SIG-M5 (cell line): ENCODE measurements at regions not wholly inside any gene's neighbourhood (a gene's known extent, or its start where the extent isn't known, plus 50 kb on each side); places are given as distances from the start of the nearest gene placed in this dataset.
"Not testable (repeated sequence)": the region's sequence is repeated elsewhere in the genome, so short reads cannot be mapped to it uniquely, and the experiment has no call there.

Source experiments
- DNase-seq: peaks from one replicate; lab custom pipeline; 2025; lab: John Stamatoyannopoulos, UW

DNA sequence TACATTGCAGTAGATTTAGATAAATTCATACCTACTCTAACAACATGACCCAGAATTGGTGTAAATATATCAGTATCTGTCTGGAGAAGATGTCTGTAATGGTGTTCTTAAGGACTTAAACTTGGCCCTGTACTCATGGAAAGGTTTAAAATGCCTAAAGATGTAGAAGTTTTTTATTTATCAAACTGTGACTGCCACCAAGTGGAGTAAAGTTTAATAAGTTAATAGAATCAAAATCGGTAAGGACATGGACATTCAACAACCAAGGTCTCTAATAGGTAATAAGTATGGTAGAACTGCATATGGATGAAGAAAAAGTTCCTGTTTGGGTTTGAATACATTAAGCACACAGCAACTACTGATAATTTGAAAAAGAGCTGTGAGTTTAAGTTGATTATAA lies 474.0 kb upstream of the NDST3 start:
- no peak for DNase-seq

DNA sequence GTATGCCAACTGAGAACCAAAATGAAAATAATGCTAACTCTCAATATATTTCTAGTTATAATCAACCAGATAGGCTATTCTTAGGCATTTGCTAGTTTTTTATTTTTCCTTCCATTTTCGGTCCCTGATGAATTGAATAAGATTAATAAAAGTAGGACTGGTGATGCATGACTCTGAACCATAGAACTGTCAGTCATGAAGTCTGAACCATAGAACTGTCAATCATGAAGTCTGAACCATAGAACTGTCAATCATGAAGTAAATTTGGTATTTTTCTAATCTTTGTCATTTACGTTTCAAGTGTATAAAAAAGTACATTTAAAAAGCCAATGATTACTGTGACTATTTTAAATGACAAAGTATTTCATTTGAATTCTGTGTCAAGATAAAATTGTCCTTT lies 460.2 kb upstream of the NDST3 start:
- DNase-seq, result no peak

DNA sequence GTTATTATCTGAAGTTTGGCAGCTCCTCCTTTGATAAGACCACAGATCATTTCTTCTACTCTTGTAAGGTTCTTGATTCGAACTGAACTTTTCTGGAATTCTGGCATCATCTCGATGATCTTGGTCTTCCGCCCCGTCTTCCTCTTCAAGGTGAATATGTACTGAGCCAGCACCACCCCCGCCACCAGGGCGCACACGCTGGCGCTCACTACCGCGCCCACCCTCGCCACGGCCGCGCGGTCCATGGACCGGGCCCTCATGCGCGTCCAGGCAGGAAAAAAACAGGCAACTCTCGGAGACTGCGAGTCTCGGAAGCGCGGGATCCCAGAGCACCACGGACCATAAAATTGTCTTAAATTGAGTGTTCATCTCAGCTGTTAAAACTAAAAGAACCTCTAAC lies 458.4 kb upstream of the NDST3 start:
- no peak for DNase-seq

DNA sequence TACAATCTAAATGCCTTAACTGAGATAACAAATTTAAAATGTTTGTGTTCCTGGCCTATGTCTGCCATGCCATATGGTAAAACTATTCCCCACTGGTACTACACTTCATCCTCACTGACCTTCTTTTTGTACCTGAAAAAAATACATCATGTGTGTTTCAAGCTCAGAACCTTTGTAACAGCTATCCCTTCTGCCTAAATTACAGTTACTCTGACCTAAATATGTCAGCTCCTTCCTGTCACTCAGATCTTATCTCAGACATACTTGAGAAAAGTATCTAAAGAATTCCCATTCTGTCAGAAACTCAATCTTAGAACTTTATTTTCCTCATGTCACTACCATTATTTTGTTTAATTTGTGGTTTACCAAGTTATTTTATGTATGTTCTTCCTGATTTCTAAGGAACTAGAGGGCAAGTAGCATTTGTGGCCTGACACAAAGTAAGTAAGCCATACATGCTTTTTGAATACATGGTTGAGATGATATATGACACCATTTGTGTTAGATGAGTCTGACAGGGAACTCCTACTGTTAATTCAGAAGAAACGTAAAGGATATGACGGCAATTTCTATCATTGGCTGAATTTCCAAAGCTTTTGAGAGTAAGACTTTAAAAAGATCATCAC lies 456.5 kb upstream of the NDST3 start:
- DNase-seq, result no peak

DNA sequence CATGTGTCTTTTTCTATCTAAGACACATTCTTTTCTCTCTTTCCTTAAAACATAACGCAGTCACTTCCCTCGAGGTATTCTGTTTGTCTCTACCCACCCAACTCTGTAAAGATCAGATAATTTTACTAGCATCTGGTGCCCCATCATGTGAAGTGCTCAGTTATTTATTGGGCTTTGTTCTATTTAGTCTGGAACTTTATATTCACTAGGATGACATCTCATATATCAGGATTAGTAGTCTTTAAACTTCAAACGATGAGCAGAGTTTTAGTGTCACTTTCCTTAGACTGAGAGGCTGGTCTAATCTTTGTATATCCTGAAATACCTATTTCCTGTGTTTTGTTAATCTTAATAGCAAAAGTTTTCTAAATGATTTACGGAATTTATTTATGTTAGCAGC lies 445.5 kb upstream of the NDST3 start:
- DNase-seq, result no peak

DNA sequence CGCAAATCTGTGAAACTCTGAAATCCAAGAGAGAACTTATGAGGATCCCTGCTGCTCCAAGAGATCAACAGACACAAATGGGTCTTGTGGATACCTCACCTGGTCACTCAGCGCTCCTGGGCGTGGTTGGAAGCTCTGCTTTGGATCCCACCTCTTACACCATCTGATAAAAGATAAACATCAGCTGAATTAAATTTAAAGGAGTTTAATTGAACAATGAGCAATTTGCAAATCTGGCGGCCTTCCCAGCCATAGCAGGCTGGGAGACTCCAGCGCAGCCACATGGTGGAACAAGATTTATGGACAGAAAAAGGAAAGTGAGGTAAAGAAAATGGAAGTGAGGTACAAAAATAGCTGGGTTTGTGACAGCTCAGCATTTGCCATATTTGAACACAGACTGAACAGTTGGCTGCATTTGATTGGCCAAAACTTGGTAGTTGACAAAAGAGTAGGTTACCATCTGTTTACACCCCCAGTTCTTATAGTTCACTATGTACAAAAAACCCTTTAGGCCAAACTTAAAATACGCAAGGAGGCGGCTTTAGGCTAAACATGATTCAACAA lies 437.3 kb upstream of the NDST3 start:
- no peak for DNase-seq

DNA sequence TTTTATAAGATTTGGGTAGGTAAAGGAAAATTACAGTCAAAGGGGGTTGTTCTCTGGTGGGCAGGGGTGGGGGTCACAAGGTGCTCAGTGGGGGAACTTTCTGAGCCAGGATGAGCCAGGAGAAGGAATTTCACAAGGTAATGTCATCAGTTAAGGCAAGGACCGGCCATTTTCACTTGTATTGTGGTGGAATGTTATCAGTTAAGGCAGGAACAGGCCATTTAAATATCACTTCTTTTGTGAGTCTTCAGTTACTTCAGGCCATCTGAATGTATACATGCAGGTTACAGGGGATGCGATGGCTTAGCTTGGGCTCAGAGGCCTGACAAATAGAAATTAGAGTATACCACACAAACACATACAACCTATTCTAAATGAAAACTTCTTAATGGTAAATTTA lies 434.9 kb upstream of the NDST3 start:
- not testable (repeated sequence) for DNase-seq

DNA sequence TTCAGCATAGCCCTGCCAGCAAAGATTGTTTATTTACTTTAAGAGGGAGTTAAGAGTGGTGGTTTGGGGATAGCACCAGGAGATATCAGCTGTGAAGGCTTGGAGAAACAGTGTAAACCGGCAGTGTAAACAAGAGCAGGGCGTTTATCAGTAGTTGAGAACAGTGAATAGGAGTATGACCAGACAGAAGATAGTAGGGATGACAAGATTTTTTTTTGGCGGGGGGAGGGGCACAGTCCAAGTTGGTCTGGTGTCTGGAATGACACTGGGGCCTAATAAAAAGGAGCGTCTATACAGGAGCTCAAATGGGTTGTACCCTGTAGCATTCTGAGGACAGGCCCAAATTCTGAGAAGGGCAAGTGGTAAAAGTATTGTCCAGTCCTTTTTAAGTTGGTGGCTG lies 433.4 kb upstream of the NDST3 start:
- DNase-seq, result not testable (repeated sequence)

DNA sequence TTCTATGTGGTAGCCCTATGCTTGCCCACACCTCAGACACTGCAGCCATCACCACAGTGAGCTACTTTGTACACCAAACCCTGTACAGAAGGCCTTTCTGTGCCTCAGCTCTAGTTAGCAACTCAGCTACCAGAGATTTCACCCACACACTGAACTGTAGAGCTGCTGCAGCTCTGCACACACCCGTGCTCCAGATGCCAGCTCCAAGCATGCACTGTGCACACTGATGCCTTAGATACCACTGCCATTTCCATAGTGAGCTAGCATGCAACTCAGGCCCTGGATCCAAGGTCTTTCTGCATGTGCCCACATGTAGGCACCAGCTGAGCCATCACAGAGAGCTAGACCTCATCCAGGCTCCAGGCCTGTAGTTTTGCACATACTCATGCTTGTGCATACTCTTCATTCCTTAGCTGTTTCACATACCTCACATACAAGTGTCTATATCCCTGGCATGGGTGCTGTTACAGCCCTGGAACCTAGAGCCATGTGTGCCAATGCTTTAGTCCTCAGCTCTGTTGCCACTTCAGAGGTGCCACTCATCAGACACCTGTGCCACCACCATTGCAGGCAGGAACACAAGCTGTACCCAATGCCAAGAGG lies 423.5 kb upstream of the NDST3 start:
- DNase-seq, result no peak

DNA sequence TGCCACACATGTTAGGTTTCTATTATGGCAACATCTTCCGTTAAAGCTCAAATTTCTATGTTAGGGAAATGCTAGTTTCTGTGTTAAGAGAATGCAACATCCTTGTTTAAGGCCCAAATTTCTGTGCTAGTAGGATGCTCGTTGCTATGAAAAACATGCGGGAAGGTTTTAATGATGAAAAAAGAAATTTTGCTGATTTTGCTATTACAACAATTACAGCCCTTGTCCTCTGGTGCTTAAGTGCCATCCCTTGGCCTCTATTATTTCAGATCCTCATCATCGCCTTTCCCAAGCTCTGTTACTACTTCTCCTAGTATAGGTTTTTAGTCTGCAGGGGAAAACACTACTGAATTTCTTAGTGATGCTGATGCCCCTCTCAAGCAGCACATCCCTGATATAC lies 412.6 kb upstream of the NDST3 start:
- DNase-seq, result no peak

DNA sequence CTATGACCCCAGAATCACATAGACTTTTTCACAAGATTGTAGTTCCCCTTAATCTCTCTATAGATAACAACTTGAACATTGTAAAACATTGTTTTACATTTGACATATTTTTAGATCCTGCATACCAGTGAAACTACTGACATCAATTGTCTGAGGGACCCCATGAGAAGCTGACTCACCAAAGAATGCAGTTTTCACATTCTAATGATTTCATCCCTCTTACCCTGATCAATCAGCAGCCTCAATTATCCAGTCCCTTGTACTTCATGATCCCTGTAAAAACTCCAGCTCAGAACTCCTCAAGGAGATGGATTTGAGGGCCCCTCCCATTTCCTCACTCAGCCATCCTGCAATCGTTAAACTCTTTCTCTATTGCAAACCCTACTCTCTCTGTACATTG lies 411.0 kb upstream of the NDST3 start:
- no peak for DNase-seq

DNA sequence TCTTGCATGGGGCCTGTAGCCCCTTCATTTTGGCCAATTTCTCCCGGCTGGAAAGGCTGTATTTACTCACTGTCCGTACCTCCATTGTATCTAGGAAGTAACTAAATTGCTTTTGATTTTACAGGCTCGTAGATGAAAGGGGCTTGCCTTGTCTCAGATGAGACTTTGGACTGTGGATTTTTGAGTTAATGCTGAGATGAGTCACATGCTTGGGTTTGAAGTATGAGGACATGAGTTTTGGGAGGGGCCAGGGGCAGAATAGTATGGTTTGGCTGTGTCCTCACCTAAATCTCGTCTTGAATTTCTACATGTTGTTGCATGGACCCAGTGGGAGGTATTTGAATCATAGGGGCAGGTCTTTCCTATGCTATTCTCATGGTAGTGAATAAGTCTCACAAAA lies 407.6 kb upstream of the NDST3 start:
- DNase-seq, result no peak

DNA sequence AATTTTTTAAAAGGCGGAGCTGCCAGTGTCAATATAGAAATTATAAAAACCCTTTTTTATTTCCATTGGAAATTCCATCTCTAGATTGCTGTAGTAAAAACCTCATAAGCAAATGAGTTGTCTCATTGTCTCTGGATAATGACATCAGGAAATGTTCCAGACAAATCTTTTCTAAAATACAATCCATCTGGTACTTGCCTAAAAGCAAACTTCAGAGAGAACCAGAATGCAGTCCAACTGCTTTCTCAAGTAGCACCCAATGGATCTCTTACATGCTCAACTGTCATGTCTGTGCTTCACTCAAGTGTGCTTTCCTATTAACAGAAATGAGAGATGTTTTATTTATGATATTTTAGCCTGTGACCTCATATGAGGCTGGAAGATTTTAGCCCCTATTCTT lies 399.6 kb upstream of the NDST3 start:
- no peak for DNase-seq

DNA sequence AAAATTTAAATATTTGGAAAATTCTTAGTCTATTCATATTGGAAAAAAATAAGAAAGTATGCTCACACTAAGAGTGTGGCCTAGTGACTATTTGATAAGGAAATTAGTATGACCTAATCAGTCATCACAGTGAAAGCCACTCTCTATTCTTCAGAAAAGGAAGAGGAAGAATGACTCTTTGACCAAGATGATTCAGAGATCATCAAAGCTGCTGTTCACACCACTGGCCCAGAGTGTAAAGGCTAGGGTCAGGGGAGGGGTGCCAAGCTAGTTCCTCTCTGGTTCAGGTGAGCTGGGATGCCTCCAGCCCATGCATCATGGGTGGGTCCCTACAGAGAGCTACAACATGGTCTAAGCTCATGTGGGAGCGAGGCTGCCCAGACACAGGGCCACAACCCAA lies 396.9 kb upstream of the NDST3 start:
- no peak for DNase-seq

DNA sequence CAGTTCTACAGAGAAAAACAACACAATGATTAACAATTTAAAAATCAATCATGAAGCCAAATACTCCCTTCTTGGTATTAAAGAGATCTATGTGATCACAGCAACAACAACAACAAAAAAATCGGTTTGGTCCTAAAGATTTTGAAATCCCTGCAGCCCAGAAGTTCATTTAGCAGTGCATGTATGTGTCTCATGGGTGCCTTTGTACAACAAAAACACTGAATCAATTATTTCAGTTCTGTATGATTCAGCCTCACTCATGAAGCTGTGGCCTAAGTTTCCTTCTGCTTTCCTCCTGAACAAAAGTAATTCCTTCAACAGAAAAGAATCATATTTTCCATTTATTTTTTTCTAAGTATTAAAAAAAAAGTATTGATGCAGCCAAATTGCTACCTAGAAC lies 393.4 kb upstream of the NDST3 start:
- DNase-seq, result no peak

DNA sequence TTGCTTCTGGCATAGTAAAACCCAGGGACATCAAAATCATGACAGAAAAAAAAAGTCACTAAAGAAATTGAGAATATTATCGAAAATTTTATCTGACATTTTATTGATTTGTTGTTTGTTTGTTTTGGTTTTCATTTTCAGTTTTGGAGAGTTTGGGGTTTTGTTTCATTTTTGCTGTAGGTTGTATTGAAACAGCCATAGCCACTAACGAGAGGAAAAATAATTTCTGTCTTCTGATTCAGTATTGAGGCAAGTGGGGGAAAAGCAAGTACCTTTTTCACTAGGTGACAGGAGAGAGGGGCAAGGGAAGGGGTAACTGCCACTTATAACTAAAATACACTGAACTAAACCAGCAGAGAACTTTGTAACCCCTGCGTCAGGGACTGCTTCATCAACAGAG lies 392.8 kb upstream of the NDST3 start:
- no peak for DNase-seq

DNA sequence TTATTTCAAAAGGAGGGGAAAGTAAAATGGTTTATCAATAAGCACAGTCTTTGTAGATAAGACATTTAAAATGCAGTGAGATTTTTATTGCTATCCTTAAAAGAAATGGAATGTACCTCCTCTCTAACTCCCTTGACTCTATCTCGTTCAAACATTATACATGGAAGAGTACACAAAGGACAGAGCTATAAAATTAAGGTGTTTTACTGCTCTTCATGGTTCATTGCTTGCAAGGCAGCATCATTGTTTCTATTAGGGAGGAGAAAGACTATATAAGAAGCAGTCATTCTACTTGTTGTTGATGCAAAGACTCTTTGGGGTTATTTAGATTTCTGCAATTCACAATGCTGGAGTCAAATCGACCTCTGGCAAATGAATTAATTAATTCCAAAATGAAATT lies 380.2 kb upstream of the NDST3 start:
- DNase-seq, result no peak

DNA sequence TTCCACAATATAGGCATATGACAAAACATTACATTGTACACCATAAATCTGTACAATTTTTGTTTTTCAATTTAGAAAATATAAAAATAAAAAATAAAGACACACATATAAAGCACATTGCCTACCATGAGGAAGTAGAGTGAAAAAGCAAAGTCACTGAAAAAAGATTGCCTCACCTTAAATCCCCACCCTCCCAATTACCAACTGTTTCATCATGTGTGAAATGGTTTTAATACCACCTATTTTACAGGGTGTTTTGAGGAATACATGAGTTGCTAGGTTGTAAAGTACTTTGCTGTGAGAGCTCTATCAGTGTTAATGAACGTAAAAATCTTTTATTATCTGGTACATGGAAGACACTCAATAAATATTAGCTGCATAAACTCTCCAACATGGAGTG lies 373.6 kb upstream of the NDST3 start:
- DNase-seq, result no peak

DNA sequence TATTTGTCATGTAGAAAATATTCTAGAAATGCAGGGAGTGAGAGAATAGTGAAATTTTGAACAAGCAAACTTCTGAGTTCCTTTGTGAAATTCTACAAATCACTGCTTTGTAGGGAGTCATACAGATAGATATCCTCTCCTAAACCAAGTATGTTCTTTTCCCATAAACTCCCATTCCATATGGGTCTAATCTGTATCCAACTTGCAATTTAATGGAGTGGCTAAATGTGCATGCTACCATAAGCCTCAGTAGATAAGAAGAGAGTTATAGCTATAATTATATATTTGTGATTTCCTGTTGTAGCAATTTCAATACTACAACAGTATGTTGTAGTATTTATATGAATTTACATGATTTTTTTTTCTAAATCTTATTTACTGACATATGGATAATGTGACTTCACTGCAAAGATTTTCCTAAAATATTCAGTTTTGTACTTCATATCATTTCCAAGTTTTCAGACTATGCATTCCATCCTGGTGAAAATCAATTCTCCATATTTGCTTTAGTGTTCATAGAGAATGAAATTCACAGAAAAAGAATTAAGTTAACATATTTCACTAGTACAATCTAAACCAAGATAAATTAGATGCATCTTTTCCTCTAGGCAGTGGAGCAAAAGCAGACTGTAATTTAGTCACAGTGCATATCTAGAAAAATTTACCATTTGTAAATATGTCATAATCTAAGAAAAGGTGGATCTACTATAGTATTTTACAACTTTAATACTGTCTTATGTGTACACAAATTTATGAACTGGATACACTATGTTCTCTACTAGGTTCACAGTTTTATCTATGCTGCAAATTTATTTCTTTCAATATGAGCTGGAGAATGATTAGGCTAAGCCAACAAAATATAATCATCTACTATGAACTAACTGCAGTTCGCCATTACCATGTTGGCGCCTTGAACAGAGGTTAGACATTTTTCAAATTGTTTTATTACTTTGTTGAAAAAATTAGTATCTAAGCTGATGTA lies 372.9 kb upstream of the NDST3 start:
- DNase-seq, result no peak

DNA sequence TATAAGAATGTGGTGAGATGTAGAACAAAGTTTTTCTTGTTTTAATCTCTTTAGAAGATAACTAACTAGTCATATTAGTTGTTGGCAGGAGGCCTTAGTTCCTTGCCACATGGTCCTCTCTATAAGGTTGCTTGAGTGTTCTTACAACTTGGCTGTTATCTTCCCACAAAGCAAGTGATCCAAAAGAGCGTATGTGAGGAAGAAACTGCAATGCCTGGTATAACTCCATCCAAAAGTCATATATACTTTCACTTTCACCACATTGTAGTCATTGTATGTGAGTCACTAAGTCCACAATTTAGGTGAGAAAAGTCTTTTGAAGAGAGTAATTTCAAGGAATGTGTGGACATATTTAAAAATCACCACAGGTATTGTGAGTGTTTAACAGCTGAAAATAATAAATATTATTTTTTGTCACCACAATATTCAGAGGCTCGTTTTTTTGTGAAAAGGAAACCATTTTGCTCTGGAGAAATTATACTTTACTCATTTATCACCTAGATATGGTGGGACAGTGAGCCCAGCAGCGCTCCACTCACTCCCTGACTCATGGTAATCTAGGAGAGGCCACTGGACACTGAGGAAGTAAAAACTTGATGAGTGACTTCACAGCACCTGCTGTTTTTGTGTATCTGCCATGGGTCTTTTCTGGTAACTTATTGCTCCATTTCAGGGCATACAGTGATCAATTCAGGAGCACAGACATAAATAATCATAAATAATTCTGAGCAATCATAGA lies 369.4 kb upstream of the NDST3 start:
- DNase-seq, result no peak

DNA sequence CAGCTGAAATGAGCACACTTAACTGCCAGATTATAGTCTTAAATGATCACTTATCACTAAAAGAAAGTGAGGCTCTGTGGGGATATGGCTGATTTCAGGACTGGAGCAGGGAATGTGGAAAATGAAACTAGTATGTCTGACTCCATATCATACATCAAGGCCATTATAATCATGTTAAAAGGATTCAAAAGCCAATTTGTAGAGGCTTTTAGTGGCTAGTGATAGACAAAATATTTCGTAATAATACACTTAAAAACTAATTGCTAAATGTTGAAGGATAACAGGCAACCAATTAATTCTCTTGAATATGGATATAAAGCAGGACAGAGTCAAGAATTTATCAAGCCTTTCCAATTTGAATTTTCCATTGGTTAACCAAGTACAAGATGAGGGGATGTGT lies 358.1 kb upstream of the NDST3 start:
- no peak for DNase-seq

DNA sequence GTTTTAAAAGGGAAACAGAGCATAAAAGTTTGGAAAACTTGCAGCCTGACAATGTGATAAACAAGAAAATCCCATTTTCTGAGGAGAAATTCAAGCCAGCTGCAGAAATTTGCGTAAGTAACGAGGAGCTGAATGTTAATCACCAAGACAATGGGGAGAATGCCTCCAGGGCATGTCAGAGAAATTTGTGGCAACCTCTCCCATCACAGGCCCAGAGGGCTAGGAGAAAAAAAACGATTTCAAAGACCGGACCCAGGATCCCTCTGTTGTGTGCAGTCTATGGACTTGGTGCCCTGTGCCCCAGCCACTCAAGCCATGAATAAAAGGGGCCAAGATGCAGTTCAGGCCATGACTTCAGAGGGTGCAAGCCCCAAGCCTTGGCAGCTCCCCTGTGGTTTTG lies 355.4 kb upstream of the NDST3 start:
- DNase-seq, result no peak
